ENCODE measurements at regions not wholly inside any gene's neighbourhood (a gene's known extent, or its start where the extent isn't known, plus 50 kb on each side); places are given as distances from the start of the nearest gene placed in this dataset.

- no peak for DNase-seq (ENCODE audit: low spot score)
These were observed 96.5 kb upstream of the VASH1 start for GRCh38 chr14:76664790-76665189.

GRCh38 chr14:76666746-76667145, 94.5 kb upstream of the VASH1 start:
- no peak for DNase-seq (ENCODE audit: low spot score)

DNA sequence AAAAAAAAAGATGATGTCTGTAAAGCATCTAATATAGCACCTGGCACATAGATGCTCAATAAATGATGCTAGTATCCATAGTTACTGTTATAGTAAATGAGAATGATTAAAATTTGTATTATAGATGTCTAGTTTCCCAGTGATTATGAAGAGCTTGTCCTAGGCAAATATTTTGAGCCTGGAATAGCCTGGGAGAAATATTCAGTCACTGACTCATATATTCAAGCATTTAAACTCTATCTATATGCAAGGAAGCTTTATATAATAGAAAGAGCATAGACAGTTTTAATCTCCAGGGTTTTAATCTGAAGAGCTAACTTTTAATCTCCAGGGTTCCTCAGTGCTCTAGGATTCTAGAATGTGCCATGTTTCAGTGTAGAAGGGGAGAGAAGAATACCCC, 91.5 kb upstream of the VASH1 start:
- DNase-seq (ENCODE audit: low spot score): no peak

DNA sequence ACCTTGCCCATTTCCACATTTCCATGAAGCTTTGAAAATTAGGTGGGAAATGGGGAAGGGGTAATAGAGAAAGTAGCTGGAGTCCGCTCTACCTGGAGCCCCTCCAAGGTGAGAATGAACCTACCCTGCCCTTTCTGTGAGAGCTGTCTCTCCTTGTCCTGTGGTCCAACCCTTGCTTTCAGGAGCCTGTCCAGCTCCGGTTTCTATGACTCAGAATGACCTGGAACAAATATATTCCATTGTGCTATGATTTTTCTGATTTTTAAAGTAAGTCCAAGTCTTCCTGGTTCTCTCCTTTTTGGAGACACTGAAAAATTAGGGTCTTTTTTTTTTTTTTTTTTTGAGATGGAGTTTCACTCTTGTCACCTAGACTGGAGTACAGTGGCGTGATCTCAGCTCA, 89.1 kb upstream of the VASH1 start:
- DNase-seq (ENCODE audit: low spot score): no peak

DNA sequence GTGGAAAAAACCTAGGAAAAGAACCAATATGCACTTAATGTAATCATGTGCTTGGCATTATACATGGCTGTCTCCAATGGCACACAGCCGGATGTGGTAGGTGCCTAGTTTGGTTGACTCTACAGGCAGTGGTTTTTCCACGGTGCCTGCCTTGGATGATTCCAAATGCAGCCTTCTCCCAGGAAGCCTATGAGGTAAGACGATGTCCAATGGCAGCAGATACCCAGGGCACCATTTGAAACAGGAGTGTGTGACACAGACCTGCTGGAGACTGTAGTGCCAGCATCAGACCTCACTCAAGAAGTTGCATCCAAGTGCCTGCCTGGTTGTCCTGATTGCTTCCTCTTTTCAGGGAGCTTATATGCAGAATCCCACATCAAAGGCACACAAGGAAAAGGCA, 88.0 kb upstream of the VASH1 start:
- no peak for DNase-seq (ENCODE audit: low spot score)

- no peak for DNase-seq (ENCODE audit: low spot score)
These were observed 86.2 kb upstream of the VASH1 start for GRCh38 chr14:76675046-76675445.

GRCh38 chr14:76676539-76676938, 84.7 kb upstream of the VASH1 start:
- no peak for DNase-seq (ENCODE audit: low spot score)

- DNase-seq (ENCODE audit: low spot score): no peak
These were observed 83.6 kb upstream of the VASH1 start for GRCh38 chr14:76677534-76678145.

DNA sequence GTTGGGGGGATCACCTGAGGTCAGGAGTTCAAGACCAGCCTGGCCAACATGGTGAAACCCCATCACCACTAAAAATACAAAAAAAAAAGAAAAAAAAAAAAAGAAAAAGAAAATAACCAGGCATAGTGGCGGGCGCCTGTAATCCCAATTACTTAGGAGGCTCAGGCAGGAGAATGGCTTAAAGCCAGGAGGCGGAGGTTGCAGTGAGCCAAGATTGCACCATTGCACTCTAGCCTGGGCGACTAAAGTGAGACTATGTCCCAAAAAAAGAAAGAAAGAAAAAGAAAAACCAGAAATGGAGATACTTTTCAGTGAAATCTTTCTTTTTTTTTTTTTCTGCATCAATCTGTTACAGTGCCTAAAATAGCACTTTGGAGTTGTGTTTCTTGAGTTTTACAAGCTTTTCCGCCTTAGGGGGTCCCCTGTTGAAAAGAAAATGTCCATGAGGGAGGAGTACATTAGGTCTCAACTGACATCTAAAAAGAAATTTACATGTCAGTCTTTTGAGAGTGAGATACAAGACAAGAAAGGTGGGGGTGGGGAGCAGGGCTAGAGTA, 82.9 kb upstream of the VASH1 start:
- DNase-seq (ENCODE audit: low spot score): no peak

GRCh38 chr14:76682367-76682766, 78.9 kb upstream of the VASH1 start:
- no peak for DNase-seq (ENCODE audit: low spot score)

DNA sequence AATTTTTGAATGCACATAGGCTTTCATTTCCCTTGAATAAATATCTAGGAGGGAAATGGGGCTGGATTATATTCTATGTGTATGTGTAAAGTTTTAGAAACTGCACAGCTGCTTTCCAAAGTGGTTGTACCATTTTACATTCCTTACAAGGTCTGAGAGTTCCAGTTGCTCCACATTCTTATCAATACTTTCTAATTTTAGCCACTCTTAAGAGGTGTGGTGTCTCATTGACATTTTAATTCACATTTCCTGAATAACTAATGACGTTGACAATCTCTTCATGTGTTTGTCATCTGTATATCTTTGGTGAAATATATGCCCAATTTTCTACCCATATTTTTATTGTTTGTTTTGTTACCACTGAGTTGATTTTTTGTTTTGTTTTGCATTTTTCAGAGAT, 74.6 kb upstream of the VASH1 start:
- DNase-seq (ENCODE audit: low spot score): no peak

DNA sequence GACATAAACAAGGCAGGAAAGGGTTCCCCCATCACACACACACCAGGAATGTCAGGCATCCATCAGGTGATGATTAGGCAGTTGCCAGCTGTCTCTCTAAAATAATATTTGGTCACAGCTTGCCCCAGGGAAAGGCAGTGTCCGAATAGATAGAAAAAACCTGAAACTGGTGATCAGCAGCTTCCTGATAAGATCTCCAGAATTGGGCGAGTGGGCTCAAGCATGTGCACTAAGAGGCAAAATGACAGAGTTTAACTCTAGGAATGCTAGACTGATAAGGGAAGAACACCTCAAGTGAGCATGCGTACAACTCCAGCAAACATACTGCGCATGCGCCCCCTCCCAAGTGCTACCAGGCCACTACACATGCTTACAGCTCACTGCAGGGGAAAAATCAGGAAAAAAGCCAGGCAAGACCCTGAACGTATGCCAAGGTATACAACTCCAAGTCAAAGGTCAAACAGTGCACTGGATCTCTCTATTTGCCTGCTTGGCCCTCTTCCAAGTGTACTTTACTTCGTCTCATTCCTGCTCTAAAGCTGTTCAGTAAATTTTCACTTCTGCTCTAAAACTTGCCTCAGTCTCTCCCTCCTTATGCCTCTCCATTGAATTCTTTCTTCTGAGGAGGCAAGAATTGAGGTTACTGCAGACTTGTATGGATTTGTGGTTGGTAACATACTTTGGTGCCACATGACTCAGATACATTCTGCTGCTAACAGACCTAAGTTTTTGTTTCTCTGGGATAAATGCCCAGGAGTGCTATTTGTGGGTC, 73.5 kb upstream of the VASH1 start:
- DNase-seq (ENCODE audit: low spot score): no peak

GRCh38 chr14:76688383-76688671, 72.9 kb upstream of the VASH1 start:
- DNase-seq (ENCODE audit: low spot score): no peak

DNA sequence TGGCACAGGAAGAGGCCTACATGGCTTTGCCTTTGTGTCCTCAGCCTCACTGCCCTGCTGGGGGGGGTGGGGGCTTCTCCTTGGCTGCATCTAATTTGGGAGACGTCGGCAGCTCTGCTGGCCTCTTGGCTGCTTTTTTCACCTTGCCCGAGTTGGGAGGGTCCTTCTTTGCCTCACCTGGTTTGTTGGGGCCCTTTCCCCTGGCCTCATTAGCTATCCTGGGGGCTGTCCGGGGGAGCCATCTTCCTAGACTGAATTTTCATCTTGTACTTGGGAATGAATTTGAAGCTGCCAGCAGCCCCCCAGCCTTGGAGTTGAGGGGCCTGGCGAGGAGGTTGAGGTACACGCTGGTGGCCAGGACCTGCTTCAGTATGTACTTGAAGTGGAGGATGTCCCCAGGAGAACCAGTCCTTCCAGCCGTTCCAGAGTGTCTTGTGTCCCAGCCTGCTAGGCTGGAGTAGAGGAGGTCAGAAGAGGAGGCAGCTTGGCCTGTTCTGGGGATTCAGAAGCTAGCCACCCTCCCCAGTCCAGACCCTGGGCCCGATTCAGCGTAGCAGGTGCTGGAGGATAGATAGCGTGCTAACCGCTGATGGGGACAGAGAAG, 70.7 kb upstream of the VASH1 start:
- DNase-seq (ENCODE audit: low spot score): no peak

DNA sequence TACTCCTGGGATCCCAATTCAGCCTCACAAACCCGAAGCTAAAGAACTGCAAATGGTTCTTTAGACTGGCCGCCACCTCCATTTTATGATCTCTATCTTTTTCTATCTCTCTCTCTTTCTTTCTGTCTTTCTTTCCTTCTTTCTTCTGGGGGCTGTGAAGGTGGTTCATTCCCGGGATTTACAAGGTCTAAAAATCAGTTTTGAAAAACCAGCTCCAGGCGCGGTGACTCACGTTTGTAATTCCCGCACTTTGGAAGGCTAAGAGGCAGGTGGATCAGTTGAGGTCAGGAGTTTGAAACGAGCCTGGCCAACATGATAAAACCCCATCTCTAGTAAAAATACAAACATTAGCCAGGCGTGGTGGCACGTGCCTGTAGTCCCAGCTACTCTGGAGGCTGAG, 67.2 kb upstream of the VASH1 start:
- DNase-seq (ENCODE audit: low spot score): no peak

GRCh38 chr14:76695263-76695920, 65.9 kb upstream of the VASH1 start:
- no peak for DNase-seq (ENCODE audit: low spot score)

GRCh38 chr14:76696361-76696760, 64.9 kb upstream of the VASH1 start:
- no peak for DNase-seq (ENCODE audit: low spot score)

DNA sequence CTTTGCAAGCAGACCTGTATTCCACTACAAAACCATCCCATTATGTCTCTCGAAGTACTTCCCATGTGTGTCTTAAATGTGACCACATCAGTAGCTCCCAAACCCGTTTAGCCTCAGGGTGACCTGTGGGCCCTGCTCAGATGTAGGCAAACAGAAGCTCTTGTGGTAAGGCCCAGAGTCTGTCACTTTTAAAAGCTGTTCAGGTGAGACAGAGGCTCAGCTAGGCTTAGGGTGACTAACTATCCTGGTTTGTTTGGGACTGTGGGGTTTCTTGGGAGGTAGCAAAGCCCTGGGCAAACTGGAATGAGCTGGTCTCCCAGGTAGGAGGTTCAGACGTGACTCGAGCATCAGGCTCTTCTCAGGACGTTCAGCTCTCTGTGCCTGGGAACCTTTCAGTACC, 64.5 kb upstream of the VASH1 start:
- DNase-seq (ENCODE audit: low spot score): no peak

DNA sequence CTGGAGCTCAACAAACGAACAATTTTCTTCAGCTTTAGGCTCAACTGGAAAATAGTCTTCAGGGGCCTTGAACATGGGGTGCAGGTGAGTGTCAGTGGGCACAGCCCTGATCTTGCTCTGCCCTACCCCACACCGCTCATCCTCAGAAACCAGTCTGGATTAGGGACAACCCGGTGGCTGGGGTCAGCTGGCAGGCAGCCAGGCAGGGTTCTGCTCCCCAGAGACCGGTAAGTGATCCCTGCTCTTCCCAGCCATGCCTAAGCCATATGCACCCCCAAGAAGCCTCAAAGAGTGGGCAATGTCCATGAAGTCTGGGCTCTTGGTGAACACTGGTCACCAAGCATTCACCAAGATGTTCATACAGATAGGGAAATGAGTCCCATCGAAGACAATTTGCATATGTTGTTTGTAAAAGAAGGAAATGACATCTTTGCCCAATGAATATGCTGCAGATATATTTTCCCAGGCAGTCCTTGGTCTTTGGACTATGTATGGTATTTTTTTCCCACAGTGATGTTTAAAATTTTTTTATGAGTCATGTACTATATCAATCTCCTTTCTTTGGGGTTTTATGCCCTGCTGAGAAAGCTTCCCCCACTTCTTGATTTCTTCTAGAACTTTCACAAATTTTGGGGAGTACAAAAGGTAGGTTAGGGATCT, 63.9 kb upstream of the VASH1 start:
- DNase-seq (ENCODE audit: low spot score): no peak

DNA sequence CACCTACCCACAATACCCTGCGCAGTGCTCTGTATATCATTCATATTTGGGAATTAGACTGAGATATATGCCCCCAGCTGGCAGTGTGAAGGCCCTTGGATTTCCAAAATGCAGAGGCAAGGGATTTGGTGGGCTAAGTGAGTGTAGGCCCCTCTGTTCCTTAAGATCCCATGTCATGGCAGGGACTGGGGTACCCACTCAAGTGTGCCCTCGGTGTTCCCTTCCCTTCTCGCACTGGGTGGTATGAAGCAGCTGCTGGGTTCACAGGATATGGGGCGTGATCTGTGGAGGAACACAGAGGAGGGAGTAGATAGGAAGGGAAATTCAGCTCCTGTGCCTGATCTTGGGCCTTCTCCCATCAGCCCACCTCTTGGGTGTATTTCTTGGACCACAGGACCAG, 63.1 kb upstream of the VASH1 start:
- DNase-seq (ENCODE audit: low spot score): no peak

- no peak for DNase-seq (ENCODE audit: low spot score)
These were observed 62.6 kb upstream of the VASH1 start for GRCh38 chr14:76698631-76699030.

GRCh38 chr14:76699209-76699938, 61.9 kb upstream of the VASH1 start:
- DNase-seq (ENCODE audit: low spot score): no peak
